Ishikawa (cell line): ENCODE measurements at regions not wholly inside any gene's neighbourhood (a gene's known extent, or its start where the extent isn't known, plus 50 kb on each side); places are given as distances from the start of the nearest gene placed in this dataset.

Source experiments
- CREB1 ChIP-seq: IDR thresholded peaks from 2 replicates; pipeline ENCODE4 v1.6.1; 2012; ENCODE audit warnings: low read depth
- EP300 ChIP-seq: IDR thresholded peaks from 2 replicates; pipeline ENCODE4 v1.6.1; 2012; ENCODE audit warnings: borderline replicate concordance
- FOXM1 ChIP-seq: IDR thresholded peaks from 2 replicates; pipeline ENCODE4 v1.6.1; 2012; ENCODE audit warnings: low read depth, borderline replicate concordance
- MAX ChIP-seq: IDR thresholded peaks from 2 replicates; pipeline ENCODE4 v1.6.1; 2012
- RAD21 ChIP-seq: IDR thresholded peaks from 2 replicates; pipeline ENCODE4 v1.6.1; 2012; ENCODE audit warnings: low read depth
- ZBTB7A ChIP-seq: IDR thresholded peaks from 2 replicates; pipeline ENCODE4 v1.6.1; 2012; ENCODE audit warnings: low read depth
- TF ChIP-seq, protein P1 (sequence below): IDR thresholded peaks from 2 replicates; pipeline ENCODE4 v1.6.1; 2012; ENCODE audit warnings: low read depth, mild to moderate bottlenecking

DNA sequence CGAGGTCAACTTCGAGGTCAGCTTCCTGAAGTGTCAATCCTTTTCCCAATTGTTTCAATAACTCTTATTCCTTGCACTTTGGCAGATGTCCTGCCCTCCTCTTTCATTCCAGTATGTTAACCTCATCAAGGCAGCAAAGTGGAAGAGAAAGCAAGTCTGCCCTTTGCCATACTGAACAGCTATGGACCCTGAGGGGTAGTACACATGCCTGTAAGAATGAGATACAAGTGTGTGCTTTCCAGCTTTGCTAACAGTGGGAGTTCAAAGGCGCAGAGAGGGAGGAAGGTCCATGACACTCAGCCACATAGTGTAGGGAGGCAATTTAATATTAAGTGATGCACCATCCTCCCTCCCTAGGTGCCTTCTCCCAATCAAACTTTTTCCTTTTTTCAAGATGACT is 96.4 kb upstream of the ZCCHC13 start:
- TF ChIP-seq, protein P1, sequence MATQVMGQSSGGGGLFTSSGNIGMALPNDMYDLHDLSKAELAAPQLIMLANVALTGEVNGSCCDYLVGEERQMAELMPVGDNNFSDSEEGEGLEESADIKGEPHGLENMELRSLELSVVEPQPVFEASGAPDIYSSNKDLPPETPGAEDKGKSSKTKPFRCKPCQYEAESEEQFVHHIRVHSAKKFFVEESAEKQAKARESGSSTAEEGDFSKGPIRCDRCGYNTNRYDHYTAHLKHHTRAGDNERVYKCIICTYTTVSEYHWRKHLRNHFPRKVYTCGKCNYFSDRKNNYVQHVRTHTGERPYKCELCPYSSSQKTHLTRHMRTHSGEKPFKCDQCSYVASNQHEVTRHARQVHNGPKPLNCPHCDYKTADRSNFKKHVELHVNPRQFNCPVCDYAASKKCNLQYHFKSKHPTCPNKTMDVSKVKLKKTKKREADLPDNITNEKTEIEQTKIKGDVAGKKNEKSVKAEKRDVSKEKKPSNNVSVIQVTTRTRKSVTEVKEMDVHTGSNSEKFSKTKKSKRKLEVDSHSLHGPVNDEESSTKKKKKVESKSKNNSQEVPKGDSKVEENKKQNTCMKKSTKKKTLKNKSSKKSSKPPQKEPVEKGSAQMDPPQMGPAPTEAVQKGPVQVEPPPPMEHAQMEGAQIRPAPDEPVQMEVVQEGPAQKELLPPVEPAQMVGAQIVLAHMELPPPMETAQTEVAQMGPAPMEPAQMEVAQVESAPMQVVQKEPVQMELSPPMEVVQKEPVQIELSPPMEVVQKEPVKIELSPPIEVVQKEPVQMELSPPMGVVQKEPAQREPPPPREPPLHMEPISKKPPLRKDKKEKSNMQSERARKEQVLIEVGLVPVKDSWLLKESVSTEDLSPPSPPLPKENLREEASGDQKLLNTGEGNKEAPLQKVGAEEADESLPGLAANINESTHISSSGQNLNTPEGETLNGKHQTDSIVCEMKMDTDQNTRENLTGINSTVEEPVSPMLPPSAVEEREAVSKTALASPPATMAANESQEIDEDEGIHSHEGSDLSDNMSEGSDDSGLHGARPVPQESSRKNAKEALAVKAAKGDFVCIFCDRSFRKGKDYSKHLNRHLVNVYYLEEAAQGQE, result no peak
- TF ChIP-seq ZBTB7A (no peak), EP300 (no peak), CREB1 (no peak), RAD21 (no peak), FOXM1 (no peak), MAX (no peak)
